ENCODE measurements at regions not wholly inside any gene's neighbourhood (a gene's known extent, or its start where the extent isn't known, plus 50 kb on each side); places are given as distances from the start of the nearest gene placed in this dataset.
"Not testable (repeated sequence)": the region's sequence is repeated elsewhere in the genome, so short reads cannot be mapped to it uniquely, and the experiment has no call there.

DNA sequence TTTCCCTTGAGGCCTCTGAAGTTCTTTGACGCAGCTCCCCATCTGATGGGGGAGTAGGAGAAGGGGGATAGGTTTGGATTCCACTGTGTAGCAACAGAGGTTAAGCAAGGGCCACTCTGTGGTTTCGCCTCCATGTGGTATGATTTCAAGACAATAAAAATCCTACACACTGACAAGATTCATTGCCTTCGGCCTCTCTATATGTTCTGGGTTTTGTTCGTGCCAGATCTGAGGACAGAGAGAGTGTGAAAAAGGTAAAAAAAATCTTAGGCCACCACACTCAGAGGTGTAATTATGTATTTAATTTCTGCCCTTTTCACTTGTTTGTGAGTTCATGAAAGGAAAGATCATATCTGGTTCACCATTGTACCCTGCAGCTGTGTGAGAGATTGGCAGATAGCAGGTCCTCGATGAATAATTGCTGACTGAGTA is 715.2 kb upstream of the ZNF608 start:
- intact Hi-C loops (cut with DNase I), result no loop called here
- no peak for DNase-seq

DNA sequence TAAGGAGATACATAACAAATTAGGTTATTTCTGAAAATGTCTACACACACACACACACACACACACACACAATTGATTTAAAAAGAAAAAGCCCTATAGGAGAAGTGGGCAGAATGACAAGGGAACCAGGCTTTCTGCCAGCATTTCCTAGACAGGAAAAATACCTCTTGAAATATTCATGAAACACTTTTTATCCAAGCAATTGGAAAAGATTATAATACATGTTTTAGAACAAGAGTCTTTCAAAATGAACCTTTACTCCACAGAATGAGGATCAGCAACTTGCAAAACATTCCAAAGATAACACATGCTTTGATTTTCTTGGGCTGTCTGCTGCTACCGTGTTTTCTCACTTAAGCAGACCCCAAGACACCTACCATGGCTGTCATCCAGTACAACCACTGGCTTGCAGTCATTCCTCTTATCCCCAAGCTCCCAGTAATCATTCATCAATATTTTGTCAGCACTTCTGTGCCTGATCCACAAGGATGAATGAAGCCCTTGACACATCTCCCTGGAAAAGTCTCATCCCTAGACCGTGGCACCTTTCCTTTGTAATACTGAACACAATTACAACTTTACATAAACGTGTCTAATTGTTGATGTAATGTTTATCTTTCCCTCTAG is 717.1 kb upstream of the ZNF608 start:
- intact Hi-C loops (cut with DNase I), result no loop called here

DNA sequence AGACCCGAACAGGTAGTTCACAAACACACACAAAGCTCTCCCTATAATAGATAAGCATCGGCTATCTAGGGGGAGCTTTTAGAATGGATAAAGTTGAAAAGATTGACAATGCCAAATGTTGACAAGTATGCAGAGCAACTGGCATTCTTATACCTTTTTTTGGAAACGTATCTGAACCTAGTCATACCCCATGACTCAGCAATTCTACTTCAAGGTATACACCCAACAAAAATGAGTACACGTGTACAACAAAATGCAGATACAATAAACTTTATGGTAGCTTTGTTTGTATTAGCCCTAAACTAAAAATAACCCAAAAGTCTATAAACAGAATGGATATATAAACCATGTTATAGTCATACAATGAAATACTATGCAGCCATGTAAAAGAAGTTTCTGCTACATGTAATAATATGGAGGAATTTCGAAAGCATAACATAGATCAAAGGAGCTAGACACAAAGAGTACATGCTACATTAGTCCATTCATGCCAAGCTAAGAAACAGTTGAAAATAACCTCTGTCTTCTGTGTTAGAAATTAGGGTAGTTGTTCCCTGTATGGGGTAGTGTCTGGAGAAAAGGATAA is 718.5 kb upstream of the ZNF608 start:
- intact Hi-C loops (cut with DNase I), result no loop called here
- DNase-seq, result no peak

More for the DNA sequence above, 717.1 kb upstream of the ZNF608 start:
- DNase-seq, result peak in 3 of 42 donors; percentile 22 to 41 (median 27)

DNA sequence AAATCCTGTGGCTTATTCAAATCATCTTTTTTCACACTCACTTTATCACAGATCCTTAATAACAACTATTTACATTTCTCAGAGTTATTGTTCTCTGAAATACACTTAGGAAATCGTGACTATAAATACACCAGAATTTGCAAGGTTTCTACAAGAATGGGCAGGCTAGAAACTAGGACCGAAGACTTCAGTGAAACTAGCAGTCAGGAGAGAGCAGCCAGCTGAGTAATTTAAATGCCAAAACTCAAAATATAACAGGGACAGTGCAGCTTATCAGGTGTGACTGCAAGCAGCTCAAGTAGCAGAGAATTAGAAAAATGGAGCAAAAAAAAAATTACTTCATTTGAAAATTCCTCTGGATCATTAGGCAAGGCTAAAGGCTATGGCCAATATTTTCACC is 719.3 kb upstream of the ZNF608 start:
- intact Hi-C loops (cut with DNase I), result no loop called here
- DNase-seq, result no peak

DNA sequence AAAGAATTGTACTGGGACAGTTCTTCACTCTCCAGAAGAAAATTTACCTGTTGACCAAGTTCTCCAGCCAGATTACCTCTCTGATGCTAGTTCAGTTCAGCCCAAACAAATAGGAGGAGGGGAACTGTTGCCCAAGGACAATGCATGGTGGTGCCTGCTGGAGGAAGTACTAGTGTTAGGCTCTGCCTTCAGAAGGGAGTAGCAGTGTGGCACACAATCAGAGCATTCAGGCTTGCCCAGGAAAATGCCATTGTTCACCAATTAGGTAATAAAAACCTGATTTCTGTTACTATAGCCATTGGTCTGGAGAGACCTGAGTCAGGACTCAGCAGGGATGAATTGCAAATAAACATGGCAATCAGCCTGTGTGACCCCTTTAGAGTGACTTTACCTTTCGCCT is 720.8 kb upstream of the ZNF608 start:
- intact Hi-C loops (cut with DNase I), result no loop called here
- no peak for DNase-seq

DNA sequence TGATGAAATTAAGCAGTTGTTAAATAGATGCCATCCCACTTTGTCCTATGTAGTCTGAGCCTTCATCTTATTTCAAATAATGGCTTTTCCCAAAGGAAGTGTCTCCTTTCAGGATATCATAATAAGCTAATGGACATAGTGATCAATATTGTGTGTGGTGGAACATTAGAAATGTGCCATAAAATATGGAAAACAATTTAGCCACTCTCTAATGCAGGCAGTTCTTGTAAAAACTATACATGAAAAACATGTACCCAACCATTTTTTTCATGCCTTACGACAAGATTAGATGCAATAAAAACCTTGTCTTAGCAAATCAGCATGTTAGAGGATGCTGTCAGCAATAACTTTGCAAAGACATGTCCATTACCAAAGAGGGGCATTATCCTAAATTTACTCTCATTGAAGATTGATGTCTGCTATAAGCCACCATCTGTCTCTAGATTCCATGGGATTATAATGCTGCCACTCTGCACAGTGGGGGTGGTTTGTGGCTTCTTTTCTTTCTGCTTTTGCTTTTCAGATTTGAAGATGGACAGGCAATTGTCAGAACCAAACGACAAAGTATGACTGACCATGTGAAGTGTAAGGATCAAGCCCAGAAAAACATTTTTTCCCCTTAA is 724.0 kb upstream of the ZNF608 start:
- no peak for DNase-seq
- intact Hi-C loops (cut with DNase I), result no loop called here

DNA sequence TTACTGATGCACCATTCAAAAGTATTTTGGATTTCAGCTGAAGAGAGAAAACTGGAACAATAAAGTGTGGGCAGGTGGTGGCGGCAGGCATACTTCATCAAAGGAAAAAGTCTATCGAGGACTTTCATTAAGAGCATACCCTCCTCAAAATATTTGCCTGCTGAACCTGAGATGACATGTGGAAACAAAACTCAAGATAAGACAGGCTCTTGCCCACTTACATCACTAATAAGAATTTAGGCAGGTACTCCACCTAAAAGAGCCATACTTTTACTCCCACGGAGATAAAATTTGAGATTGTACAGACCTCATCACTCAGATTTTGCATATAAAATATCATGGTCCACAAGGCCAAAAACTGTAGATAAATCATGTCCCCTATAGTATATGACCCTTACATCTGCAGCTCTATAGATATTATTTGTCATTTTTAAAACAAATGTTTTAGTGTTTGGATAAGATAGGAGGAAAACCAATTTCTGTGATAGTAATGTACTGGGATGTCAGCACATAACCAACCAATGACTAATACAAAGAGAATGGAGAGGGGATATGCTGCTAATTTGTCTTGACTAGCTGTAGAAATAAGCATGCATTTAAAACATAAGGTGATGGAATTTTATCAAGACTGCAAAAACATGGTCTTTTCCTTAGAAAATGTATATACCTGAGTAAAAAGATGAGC is 730.6 kb upstream of the ZNF608 start:
- intact Hi-C loops (cut with DNase I), result no loop called here
- no peak for DNase-seq

DNA sequence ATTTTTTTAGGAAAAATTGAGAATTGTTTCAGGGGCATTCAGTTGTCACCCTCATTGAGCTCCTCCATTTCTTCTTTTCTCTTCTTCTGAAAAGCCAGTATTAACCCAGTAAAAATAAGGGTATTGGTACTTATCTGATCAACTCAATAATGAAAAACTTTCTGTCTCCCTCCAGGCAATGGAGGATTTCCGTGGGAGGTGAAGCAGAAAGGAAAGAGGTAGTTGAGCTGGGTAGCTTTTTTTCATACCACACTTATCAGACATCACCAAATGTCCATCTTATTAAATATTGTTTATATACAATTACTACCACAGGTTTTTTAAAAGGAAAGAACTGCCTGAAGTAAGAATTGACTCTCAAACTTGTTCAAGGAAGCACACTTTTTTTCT is 731.1 kb upstream of the ZNF608 start:
- intact Hi-C loops (cut with DNase I), result no loop called here
- DNase-seq, result no peak

DNA sequence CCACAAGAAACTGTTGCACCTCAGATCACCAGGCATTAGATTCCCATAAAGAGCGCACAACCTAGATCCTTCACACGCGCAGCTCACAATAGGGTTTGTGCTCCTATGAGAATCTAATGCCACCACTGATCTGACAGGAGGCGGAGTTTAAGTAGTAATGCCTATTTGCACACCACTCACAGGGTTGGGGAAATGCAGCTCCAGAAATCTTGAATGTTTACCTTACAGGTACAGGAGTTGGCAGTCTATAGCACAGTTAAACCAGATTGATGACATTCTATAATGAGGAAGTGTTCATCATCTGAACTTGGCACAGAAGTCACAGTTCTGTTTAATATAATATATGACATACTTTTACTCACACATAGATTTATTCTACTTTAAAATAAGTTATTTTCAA is 732.2 kb upstream of the ZNF608 start:
- no peak for DNase-seq
- intact Hi-C loops (cut with DNase I), result no loop called here

DNA sequence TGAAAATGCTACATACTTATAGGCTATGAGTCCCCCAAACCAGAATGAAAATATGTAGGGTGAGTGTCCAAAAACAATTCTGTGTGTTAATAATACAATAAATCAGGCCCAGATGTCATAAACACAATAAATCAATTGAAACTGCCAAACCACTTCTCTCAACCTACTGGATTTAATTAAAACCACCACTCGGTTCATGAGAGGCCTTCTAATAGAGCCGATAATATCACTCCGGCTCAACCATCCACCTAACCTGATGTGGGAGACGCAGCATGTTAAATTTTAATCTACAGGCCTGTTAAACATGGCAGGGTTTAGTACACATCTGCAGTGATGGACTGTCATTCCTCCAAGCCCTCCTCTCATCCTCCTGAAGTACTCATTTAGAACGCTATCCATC is 734.5 kb upstream of the ZNF608 start:
- no peak for DNase-seq
- intact Hi-C loops (cut with DNase I), result no loop called here

DNA sequence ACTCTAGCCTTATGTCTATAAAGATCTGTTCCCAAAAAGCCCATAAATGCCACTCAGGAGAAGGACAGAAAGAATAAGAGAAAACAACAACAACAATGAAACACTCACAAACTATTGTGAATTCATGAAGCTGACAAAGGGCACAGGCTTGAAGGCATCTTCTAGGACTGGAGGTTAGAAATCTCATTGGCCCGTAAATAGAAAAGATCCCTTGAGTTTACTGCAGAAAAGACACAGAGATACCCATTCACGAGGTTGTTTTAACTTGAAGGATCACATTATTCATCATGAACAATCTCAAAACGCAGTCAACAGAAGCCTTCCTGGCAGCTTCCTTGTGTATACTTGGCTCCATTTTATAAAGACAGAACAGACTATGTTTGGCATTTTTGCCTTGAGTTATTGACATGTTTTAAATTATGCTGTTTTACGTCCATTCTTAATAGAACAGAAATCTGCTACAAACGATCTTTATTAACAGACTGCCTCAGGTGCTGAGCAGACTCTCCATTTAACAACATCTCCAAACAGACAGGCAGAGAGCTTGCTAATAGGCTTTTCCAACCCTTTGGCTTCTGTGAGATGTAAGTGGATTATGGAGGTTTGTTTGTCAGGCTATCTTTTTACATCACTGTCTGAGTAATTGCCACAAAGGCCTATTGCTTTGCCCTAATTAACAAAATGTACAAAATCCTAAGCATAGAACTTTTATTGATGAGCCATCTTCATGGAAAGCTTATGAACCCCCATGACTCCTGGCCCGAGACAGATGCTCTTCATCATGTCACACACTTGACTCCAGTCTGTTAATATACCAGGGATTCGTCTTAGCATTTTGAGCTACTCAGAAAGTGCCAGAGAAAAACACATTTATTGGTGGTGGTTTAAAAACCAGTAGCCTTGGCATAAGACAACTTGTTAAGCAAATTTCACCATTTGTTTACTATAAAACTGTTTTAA is 735.3 kb upstream of the ZNF608 start:
- intact Hi-C loops (cut with DNase I), result no loop called here

DNA sequence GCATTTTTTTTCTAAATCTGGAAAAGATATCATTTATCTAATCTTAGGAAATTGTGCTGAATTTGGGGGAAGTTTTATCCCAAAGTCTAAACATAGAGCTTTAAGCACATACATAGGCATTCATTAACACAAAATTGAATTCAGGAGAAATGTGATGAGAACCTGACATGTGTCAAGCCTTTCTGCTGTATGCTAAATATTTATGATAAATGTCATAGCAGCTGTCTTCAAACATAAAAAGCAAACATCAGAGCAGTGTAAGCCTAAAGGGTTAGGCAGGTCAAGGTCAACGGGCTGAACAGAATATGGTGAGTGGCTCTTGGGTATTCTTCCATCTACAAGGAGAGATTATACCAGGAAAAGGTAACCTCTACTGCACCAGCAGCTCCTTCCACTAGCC is 737.2 kb upstream of the ZNF608 start:
- intact Hi-C loops (cut with DNase I), result no loop called here
- no peak for DNase-seq

More for the DNA sequence above, 735.3 kb upstream of the ZNF608 start:
- DNase-seq, result no peak

DNA sequence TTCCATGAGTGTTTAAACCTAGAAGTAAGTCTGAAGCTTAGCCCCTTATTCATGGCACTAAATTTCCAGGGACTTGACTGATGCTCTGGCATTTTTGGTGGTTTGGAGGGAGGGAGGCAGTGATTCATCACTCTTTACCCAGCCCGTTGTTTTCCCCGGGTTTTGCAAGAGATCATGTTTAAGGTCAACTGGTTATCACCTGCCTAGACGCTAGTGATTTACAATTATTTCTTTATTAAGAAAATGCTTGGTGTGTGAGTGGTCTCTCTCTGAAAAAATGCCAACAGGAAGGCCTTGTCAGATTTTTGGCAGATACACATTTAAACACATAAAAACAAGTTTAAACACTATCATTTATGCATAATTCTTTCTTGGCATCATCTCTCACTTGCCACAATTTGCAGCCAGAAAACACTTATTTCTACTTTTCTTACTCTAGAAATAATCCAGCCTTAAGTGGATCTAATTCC is 737.9 kb upstream of the ZNF608 start:
- intact Hi-C loops (cut with DNase I), result no loop called here
- DNase-seq, result peak in 1 of 42 donors; percentile 37

DNA sequence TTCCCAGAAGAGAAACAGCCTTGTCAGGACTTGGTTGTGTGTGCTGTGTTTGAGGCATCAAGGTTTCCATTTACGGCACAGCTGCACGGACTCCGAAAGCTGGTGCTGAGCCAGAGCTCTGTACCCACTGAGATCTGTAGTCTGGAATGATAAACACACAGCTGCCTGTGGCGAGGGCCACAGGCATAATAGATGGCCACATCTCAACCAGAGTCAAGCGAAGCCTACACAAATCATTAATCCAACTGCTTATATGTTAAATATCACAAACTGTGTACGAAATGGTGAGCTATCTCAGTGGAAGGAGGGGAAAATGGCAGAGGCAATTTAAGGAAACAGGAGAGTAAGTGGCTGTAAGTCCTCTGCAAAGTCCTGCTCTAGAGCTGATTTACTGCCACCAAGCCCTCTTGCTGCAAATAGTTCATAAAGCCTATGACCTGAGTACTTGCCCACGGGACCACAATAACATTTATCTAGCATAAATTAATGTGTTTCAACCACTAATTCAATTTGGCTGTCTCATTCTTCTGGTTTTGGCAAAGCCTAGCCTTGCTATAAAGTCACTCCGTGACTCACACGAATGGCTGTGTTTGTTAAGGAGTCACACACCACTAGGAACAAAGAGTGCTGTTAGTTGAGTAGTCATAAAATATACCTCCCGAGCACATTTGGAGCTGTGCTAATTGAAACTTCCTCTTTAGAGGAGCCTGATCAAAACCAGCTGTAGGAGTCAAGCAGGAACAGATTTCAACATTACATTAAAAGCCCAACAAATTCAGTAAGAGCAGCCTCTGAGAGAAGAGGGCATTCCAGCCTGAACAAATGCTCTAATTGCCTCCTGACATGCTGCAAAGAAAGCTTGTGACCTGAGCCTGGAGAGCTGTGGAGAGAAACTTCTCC is 738.6 kb upstream of the ZNF608 start:
- peak; percentile 60 to 93 (median 82) for DNase-seq
- intact Hi-C loops (cut with DNase I), result loop anchor here (5.0 kb wide), 1 partner anchor 73 kb away; no protein-coding TSS in a partner anchor

DNA sequence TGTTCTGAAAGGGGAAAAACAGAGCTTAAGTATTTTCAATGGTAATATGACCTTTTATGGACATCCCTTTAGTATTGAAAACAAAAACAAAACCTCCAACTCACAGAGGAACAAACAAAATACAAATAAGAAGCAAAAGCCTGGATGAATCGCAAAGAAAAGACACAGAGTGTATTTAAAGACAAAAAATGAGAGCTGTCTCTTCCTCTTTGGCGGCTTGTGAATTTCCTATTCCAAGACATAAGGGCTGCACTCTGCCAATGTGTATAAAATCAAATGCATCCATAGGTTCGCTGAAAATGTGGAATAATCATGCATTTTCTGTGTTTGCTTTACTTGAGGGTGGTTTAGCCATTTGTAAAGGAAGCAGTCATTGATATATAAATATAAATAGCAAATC is 739.3 kb upstream of the ZNF608 start:
- no peak for DNase-seq
- intact Hi-C loops (cut with DNase I), result loop anchor here (5.0 kb wide), 1 partner anchor 73 kb away; no protein-coding TSS in a partner anchor

DNA sequence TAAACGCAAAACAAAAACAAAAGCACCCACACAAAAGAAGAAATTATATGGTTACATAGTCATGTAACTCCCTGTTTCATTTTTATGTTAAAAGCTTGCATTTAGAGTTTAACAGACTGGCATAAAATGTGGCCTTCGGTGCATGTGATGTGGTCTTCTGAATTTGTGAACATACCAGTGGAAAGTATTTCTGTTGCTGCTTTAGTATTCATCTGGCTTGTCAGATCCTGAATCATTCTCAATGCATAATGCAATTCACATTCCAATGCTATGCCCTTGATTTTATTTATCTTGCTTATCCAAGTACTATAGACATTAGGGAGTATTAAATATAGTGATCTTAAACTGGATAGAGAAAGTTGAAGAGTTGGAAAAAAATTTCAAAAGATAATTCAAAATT is 740.2 kb upstream of the ZNF608 start:
- no peak for DNase-seq
- intact Hi-C loops (cut with DNase I), result loop anchor here (5.0 kb wide), 1 partner anchor 74 kb away; no protein-coding TSS in a partner anchor

DNA sequence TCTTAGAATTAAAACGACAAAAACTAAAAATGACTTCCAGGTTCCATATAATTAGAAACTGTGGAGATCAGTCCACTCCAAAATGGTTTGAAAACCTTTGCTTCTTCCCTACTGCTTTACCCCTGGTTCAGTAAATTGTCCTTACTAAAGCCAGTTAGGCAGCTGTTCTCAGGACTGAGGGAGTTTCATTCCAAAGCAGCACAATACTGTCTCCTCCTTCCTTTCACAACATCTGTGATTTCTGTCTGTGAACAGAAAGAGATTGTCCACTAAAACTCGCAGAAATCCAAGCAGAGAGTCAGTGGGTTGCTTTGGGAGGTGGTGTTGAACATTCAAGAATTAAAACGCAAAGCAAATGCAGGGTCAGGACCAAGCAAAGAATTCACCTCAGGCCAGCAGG is 740.8 kb upstream of the ZNF608 start:
- DNase-seq, result peak in 2 of 42 donors; percentile 29
- intact Hi-C loops (cut with DNase I), result loop anchor here (5.0 kb wide), 1 partner anchor 75 kb away; no protein-coding TSS in a partner anchor

DNA sequence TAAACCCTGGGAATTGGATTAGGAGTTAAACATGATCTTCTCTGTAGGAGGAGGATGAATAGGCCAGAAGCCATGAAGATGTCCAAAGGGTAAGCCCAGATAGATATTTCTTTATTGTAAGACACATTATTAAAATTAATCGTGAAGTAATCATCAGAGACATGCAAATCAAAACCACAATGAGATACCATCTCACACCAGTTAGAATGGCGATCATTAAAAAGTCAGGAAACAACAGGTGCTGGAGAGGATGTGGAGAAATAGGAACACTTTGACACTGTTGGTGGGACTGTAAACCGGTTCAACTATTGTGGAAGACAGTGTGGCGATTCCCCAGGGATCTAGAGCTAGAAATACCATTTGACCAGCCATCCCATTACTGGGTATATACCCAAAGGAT is 741.2 kb upstream of the ZNF608 start:
- DNase-seq, result not testable (repeated sequence)
- intact Hi-C loops (cut with DNase I), result loop anchor here (5.0 kb wide), 1 partner anchor 75 kb away; no protein-coding TSS in a partner anchor

All from head of caudate nucleus (tissue), 42 donors.